AML-193 (cell line): ENCODE measurements at regions not wholly inside any gene's neighbourhood (a gene's known extent, or its start where the extent isn't known, plus 50 kb on each side); places are given as distances from the start of the nearest gene placed in this dataset.

Source experiments
- DNase-seq, 2 experiments: peaks; one replicate each; lab custom pipeline; 2025; lab: John Stamatoyannopoulos, UW

DNA sequence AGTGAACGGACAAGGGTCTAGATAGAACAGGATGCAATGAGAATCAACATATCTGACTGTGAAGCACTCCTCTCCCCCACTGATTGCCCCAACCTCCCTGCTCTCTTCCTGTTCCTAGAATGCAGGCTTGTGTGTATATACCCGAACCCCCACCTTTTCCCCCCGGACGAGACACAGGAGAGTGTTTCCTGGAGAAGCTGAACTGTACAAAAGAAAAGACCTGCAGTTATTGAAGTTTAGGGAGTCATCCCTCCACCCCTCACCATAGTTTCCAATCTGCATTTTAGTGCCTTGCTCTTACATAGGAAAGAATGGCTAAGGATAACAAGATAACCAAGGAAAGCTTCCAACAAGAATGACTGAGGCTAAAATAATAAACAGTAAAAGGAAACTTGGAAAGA is 55.5 kb upstream of the PDE10A start:
- DNase-seq: no peak

DNA sequence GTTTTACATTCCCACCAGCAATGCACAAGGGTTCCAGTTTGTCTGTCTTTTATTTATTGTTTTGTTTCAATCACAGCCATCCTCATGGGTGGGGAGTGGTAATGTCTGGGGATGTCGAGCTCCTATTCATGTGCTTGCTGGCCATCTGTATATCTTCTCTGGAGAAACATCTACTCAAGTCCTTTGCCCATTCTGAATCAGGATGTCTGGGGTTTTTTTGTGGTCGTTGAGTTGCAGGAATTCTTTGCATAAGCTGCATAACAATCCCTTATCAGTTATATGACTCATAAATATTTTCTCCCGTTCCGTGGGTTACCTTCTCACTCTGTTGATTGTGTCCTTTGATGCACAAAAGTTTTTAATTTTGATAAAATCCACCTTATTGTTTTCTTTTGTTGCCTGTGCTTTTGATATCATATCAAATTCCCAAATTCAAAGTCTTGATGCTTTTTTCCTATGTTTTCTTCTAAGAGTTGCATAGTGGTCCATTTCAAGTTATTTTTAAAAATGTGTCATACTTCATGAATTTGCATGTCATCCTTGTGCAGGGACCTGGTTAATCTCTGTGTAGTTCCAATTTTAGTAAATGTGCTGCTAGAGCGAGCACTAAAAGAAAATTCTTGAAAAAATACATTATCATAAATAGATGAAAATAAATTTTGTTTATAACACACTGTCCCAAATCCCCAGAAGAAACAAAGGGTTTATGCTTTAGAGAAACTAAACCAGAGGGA is 54.9 kb upstream of the PDE10A start:
- DNase-seq: no peak

DNA sequence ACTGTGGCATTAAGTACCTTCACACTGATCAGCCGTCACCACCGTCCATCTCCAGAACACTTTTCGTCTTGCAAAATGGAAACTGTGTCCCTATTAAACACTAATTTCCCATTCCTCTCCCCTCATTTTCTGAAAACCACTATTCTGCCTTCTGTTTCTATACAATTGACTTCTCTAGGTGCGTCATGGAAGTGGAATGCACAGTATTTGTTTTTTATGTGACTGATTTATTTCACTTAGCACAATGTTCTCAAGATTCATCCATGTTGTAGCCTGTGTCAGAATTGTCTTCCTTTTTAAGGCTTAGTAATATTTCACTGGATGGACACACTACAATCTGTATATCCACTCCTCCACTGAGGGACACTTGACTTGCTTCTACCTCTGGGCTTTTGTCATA is 53.8 kb upstream of the PDE10A start:
- no peak for DNase-seq

DNA sequence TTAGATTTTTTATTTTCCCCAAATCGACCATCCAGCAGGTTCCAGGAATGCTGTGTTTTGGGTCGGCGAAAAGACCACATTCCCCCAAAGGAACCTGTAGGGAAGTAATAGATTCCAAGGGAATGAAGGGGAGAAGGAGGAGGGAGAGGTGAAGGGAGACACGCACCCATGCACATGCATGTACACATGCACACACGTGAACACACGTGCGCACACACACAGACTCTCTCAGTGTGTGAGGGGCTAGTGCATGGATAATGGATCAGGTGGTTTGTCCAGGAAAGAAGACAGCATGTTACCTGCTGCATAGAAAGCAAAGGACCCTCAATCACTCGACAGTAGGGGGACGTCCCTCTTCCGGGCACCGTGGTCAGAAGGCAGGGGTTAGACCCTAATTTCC is 52.4 kb upstream of the PDE10A start:
- DNase-seq: no peak

DNA sequence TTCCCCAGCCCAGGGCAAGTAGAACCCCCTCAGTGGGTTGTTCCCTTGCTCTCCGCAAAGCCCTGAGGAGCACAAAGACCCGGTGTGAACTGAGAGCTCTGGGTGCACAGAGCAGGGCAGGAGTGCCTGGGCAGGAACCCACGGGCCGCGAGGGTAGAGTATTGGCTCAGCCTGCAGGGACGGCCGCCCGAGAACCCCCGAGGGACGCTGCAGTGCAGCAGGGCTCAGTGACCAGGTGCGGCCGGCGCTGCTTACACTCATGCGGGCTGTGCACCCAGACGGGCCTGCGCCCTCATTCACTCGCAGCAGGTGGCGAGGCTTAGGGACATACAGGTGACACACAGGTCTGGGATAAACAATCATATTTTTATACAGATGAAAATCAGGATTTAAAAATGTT is 51.9 kb upstream of the PDE10A start:
- DNase-seq: no peak

DNA sequence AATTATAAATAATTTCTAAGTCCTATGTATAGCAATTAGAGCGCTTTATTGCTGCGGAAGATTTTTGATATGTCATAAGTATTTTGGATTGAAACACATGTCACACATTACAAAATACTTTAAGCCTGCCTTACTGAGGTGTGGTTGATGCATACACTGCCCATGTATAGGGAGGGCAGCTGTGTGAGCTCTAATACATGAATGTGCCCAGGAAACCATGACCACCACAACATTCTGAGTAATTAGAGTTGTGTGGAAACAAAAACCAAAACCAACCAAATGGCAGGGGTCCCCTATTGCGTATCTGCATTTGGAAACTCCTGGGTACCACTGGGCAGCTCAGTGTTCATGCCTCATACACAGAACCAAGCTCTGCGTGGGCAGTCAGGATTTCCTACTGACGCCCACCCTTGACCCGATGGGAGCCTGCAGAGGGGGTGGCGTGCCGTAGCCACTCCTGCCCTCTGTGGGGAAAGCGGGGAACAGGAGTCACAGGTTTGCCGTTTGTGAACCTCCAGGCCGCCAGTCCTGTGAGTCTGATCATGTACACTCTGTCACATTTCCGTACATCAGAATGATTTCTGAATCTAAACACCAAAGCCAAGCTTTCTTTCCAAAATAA is 50.9 kb upstream of the PDE10A start:
- DNase-seq: no peak
